Pons (tissue), 1 donor: ENCODE measurements at regions not wholly inside any gene's neighbourhood (a gene's known extent, or its start where the extent isn't known, plus 50 kb on each side); places are given as distances from the start of the nearest gene placed in this dataset.
A peak's percentile ranks its signal among the peaks of the same experiment; 100 is the strongest.
"Not testable (repeated sequence)": the region's sequence is repeated elsewhere in the genome, so short reads cannot be mapped to it uniquely, and the experiment has no call there.

Experiments used
- DNase-seq: peaks from one replicate; pipeline ENCODE4 v3.0.0-alpha.2; 2016; ENCODE audit warnings: low spot score

DNA sequence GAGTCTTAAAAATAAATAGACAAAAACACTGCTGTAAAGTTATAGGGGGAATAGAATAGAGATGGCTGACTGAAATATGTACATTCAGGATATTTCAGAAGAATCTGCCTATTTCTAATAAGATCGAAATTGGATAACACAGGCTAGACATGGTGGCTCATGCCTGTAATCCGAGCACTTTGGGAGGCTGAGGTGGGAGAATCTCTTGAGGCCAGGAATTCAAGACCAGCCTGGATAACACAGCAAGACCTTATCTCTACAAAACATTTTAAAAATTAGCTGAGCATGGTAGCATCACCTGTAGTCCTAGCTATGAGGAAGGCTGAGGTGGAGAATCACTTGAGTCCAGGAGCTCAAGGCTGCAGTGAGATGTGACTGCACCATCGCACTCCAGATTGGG lies 146.6 kb upstream of the CCDC150 start:
- DNase-seq: no peak

DNA sequence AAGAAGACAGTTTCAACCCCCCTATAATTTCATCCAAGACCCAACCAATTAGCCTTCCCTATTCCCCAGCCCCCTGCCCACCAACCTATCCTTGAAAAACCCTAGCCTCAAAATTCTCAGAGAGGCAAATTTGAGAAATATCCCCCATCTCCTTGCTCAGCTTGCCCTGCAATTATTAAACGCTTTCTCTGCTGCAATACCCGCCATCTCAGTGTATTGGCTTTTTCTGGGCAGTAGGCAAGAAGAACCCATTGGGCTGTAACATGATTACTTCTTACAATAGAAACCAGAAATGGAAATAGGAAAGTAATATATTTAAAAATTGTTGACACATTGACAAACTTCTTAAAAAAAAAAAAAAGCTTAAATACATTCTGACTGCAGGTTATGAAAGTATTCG lies 140.6 kb upstream of the CCDC150 start:
- DNase-seq: no peak

DNA sequence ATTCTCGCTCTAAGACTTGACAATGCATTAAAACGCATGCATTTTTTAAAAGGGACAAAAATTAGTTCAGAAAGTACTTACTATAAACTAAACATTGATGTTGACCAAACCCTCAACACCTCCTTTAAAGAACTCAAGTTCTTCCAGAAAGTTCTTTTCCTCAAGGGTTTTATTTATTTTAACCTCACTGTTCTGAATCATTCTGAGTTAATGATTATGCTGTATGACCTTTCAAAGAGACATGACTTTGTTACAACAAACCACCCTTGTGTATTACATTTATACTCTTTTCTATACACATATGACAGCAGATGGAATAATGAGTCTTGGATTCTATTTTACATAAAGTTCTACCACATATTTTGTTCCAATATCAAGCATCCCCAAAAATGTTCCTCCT lies 139.8 kb upstream of the CCDC150 start:
- no peak for DNase-seq

DNA sequence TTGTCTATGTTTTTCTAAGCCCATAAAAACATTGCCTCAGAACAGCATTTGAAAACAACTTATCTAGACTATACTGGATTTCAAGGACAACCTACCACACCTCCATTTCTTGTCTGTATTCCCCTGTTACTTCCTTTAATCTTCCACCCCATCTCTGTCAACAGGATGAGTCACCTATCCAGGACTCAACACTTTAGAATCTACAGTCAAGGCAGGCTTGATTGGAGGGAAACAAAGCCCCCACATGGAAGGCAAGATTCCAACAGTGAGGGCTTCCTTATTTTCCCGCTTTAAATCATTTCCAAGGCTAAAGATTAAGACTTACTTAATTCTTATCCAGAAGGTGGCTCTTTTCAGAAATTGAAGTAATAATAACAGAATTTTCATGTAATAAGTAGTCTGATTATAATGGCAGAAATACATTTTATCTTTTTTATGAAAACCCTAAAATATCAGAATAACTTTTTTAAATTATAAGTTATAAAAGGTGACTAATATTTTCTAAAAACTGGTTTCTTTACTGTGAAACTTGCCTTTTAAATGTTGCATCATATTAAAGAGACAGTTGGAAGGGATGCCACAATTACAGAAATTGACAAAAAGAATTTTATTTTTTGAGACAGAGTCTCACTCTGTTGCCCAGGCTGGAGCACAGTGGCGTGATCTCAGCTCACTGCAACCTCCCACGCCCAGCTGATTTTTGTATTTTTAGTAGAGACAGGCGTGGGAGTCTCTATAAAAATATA lies 138.7 kb upstream of the CCDC150 start:
- DNase-seq: no peak

DNA sequence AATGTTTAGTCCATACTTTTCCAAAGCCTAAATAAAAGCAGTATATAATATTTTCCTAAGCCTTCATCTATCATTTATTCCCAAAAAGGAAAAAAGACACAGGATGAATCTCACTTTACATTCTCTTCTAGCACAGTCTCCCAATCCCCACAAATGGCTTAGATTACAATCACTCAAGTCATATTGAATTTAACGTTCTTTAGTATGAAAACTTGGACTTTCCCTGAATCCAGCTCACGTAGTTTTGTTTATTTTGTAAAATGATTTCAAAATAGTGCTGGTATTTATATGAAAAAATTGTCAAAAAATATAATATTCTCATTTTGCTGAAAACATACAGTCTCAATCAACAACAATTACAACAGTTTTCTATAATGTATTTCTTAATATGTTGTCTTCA lies 137.7 kb upstream of the CCDC150 start:
- DNase-seq: no peak

DNA sequence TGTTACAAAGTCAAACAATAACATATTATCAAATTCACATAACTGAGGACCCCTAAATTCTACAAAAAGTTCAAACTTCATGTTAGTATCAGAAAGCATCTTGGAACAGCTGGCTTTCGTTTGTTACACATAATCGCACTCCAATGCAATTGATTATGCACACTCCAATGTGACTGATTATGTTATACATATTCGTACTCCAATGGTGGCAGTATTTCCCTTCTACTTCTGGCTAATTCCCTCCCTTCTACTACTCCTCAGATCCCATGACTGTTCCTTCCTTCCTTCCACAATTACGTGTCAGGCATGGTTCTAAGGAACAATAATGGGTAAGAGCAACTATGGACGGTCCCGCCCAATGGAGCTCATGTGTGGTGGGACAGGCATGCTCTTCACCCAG lies 137.1 kb upstream of the CCDC150 start:
- DNase-seq: peak; percentile 64

DNA sequence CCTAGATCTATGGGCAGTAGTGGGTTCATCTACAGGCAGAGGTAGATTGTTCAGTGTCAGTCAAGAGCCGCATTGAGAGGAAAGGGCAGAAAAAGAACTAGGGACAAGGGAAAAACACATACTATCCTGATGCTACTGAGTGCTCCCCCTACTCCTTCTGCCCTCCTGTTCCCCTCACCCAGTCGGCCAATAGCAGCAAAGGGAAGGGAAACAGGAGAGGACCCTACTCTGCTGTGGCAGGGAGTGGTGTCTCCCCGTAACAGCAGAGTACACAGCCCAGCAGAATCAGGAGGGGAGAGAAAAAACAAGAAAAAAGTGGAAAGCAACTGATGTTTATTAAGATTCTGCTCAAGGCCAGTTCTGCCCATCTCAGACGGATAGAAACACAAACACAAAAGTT lies 136.1 kb upstream of the CCDC150 start:
- no peak for DNase-seq

DNA sequence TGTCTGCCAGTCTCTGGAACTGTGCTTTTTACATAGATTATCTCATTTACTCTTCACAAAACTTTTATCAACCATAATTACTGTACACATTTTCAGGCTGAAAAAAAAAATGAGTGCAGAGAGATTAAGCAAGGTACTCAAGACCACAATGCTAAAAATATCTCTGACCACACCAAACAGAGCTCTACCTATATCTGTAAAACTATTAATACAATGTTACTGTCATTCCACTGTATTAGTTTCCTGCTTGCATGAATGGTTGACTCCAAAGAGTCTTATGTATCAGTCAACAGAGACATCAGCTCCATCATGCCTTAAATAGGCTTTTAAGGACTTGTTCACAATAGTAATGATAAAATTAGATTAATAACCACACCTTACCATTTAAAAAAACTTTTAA lies 134.7 kb upstream of the CCDC150 start:
- DNase-seq: no peak

DNA sequence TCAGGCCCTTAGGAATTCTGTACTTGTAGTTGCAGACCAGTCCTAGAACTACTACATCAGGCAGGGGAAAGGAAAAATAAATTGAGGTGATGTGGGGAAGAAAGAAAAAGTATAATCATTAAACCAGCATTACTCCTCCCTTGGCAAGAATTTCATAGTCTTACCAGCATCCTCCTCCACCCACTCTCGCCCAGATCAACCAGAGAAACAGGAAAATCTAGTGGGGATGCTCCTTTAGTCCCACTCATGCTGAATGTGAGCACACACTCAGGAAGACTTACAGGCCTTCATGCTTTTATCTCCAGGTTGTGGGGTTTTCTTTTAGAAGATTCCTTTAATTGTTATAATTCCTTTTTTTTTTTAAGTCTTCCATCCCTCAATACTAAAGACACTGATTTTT lies 129.3 kb upstream of the CCDC150 start:
- no peak for DNase-seq

DNA sequence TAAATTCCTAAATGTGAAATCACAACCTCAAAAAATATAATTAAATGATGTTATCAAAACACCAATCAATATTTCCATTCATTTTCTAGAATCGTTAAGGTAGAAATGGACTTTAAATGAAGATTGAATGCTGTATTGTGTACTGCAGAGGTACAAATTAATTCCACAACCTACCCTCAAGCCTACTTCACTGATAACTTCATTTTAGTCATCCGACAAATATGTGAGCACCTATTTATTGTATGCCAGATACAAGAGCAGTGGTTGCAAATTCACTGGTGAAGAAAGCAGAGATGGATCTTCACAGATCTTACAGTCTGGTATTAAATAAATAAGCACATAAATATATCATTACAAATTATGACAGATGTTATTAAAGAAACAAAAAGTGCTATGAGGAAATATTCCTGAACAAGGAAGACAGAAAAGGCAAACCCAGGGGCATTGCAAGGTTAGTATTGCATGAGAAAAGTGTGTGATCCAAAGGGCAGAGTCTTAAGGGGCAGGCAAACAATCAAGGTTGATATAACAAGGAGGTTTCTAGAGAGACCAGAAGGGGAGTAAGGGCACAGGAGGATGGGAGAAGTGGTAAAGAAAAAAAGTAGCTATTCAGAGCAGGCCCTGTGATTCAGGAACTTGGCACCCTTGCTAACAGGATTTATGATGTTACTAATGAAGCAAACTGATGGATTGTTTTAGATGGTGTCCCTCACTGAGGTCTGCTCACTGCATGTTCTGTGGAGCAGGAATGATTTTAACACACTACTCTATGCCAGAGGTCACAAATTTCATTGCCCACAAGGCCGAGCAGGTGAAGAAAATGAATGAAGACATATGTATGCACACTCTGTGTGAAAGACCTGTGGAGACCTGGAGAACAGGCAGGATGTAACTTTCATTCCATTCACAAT lies 128.0 kb upstream of the CCDC150 start:
- no peak for DNase-seq

DNA sequence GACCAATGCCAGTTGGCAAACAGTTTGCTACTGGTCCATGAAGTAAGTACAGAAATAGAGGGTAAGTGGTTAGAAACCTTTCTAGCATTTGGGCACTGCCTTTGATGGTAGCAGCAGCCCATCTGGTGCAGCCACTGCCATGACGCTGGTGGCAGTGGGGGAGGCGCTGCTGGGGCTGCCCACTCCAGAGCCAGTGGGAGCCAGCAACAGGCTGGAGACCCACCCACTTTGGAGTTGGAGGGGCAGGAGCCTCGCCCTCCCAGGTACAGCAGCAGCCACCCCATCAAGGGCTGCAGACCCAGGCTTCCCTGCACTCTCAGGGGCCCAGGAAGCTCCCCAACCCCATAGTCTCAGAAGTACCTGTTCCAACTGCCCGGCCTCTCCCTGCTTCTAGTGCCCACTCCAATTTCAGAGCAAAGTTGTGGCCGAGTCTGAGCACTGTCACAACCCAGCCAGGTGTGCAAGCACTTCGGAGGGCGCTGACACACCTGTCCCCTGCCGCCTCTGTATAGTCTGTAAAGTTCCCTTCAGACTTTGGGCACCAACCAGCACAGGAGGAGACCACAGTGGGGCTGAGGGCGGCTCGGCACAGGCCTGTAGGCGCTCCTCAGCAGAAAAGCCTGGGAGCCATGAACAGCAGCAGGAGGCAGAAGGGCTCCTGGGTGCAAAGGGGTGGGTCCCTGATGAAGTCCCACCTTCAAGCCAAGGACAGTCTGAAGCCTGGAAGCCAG lies 125.6 kb upstream of the CCDC150 start:
- DNase-seq: no peak

DNA sequence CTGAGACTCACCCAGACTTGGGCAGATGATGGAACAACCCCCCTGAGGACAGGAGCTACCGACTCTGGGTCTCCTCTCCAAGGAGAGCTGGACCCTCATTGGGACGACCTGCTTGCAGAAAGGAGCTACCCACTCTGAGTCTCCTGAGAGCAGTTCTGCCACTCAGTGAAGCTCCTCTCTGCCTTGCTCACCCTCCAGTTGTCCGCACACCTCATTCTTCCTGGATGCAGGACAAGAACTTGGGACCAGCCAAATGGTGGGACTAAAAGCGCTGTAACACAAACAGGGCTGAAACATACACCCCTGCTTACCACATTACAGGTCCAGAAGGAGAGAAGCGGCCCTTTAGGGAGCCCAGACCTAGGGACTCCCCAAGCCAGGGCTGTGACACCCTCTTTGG lies 124.9 kb upstream of the CCDC150 start:
- DNase-seq: no peak

DNA sequence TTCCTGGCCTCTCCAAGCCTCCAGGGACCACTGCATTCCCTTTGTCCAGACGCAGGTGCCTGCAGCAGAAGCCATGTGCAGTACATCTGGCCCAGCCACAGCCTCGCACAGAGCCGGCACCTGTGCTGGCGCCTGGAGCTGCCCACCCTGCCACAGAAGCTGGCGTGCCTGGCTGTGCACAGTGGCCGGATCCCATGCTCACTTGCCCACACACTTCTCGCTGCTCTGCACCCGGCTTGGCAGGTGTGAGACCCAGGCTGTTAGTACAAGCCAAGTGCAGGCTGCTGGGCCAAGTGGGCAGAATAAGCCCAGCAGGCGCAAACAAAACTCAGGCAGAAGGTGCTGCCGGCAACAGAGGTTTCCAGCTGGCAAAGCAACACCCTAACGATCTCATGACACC lies 124.5 kb upstream of the CCDC150 start:
- no peak for DNase-seq

DNA sequence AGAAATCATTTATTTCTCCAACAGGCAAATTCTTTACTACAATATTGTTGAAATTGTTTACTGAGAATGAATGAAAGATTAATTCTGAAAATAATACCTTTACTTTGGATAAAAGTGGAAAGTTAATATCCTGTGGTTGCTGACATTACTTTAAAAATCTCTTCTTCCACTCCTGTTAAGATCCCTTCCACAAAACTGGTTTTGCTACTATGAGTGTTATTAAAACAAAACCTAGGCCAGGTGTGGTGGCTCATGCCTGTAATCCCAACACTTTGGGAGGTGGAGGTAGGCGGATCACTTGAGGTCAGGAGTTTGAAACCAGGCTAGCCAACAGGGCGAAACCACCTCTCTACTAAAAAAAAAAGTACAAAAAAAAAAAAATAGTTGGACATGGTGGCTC lies 123.9 kb upstream of the CCDC150 start:
- no peak for DNase-seq

DNA sequence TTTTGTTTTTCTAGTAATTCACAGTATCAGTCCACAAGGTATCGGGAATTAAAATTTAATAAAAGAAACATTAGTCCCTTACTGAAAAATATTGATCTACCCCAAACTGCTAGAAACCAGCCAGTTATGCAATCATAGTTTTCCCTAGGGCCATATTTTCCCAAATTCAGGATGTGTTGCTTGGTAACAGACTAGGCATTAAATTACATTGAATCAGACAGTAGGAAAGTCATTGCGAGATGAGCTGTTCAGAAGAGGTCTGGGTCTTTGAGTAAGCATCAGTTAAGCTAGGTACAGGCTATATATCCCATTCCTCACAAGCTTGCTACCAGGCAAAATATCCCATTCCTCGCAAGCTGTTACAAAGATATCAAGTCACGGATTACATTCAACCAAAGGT lies 123.0 kb upstream of the CCDC150 start:
- no peak for DNase-seq

DNA sequence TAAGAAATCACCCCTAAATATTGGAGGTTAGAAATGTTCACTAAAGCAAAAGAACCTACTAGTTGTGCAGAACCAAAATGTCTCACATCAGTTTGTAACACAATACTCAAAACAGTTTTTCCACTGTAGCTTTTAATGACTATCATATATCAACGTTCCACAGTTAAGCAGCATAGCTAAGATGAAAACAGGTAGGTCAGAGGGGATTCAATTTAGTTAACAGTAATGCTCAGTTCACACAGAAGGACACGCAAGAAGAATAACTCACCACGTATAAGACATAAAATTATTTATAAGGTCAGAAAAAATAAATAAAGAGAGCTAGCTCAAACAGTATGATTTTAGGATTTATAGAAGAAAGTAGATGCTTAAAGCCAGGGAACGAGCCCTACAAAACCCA lies 118.9 kb upstream of the CCDC150 start:
- no peak for DNase-seq

DNA sequence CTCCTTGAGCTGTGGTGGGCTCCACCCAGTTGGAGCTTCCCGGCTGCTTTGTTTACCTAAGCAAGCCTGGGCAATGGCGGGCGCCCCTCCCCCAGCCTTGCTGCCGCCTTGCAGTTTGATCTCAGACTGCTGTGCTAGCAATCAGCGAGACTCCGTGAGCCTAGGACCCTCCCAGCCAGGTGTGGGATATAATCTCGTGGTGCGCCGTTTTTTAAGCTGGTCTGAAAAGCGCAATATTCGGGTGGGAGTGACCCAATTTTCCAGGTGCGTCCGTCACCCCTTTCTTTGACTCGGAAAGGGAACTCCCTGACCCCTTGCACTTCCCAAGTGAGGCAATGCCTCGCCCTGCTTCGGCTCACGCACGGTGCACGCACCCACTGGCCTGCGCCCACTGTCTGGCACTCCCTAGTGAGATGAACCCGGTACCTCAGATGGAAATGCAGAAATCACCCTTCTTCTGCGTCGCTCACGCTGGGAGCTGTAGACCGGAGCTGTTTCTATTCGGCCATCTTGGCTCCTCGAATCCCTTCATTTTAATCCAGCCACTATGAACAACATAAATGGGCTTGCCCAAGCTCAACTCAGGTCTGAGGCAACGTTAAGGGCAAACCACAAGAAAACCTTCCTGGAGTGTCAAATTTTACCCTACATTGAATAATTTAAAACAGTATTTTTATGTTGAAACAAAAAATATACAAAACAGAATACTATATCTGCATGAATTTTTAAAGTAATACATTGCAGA lies 112.4 kb upstream of the CCDC150 start:
- DNase-seq: not testable (repeated sequence)

DNA sequence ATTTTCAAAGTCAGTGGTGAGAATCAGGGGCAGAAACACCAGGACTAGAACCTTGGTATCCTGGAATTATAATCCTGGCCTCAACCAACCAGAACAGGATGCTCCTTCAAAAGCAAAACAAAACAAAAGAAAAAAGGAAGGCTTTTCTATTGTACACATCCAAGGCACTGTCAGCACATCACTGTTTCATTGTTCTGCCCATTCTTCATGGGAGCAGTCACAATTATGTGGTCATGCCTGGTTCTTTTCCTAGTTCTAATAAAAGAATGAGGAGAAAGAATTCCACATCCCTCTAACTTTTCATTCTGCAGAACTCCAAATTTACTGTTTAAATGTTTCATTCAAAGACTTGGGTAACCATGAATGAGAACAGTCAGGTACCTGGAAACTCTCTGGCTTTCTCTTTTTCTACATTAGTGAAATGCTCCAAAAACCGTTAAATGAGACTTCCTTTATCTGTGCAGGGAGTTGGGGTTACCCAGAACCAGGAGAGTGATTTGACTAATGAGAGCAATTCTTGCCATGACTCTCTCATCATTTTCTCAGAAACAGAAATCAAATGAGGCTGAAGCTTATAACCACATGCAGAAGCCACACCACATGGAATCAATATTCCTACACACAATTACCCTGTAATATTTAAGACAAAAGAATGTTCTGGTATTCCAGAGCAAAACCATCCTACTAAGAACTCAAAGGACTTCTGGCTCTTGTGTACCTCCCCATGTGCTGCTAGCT lies 110.9 kb upstream of the CCDC150 start:
- DNase-seq: peak; percentile 86

DNA sequence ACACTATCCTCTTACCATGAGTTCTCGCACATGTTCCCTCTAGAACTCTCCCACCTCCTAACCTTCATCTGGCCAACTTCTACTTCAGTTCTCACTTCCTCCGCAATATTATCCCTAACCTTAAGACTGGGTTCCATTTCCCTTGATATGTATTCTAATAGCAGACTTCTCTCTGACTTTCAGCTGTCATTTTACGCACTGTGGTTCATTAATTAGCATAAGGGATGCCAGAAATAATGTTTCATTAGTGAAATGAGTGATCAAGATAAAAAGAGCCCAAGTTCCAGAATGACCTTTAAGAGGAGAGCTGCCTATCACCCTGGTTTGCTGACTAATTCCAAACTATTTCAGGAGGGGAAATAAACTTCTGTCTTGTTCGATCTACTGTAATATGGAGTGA lies 108.6 kb upstream of the CCDC150 start:
- DNase-seq: no peak

DNA sequence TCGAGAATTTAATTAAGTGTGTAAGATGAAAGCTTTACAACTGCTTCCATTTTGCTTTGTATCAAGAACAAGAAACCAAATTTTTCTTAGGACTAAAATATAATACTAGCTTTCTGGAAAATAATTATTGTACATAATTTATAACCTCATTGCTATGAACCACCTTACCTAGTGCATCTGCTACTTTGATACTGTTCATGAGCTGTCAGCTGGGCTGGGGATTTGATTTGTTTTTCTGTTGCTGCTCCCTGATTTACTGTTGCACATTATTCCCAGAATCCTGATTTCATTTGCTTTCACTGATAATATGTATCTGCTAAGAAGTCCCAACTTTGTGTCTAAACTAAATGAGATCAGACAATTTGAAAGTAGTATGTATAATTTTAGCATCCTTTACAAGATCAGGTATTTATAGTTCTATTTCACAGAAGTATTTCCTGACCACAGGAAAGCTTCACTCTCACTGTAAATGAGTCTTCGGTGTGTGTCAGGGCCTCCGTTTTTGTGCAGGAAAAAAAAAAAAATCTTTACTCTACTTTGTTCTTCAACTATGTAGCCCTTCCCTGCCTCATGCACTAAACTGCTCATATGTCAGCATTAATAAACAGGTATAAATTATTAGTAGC lies 105.6 kb upstream of the CCDC150 start:
- DNase-seq: no peak

DNA sequence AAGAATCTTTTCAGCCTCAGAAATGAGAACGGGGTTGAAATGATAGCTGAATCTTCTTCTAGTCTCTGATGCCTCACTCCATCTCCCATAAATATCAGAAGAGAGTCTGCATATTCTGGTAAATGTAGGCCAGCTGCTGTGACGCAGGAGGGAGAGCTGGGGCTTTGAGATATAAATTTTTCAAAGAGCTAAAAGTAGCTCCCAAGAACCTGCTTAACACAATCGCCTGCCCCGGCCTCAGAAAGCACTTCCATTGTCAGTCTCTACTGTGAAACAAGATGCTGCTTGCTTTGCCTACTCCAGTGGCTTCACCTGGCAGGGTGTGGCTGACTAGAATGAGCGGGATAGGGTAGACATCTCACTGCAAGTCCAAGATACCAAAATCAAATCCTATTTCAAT lies 105.0 kb upstream of the CCDC150 start:
- DNase-seq: peak; percentile 17
